Activated naive CD4-positive, alpha-beta T cell treated with anti-CD3 and anti-CD28 coated beads, Interleukin-2, amount 50 U/mL, for 16 hours (primary cell): ENCODE measurements at regions not wholly inside any gene's neighbourhood (a gene's known extent, or its start where the extent isn't known, plus 50 kb on each side); places are given as distances from the start of the nearest gene placed in this dataset.
"Not testable (repeated sequence)": the region's sequence is repeated elsewhere in the genome, so short reads cannot be mapped to it uniquely, and the experiment has no call there.

Experiments used
- DNase-seq: peaks from one replicate; pipeline ENCODE4 v3.0.0-alpha.2; 2020

GRCh38 chr11:129503646-129504045 lies 128.0 kb downstream of the BARX2 start:
- no peak for DNase-seq

- DNase-seq, result no peak
Observed at GRCh38 chr11:129505266-129505665, 129.6 kb downstream of the BARX2 start.

DNA sequence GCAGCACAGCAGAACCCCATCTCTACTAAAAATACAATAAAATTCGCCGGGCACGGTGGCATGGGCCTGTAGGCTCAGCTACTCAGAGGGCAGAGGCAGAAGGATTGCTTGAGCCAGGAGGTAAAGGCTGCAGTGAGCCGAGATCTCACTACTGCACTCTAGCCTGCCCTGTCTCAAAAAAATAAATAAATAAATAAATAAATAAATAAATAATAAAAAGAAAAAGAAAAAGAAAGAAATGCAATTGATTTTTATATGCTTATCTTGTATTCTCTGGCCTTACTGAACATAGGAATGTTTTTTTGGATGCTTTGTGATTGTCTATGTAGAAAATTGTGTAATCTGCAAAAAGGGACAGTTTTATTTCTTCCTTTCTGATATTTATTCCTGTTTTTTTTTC lies 132.5 kb downstream of the BARX2 start:
- no peak for DNase-seq

GRCh38 chr11:129528296-129528695 lies 152.6 kb downstream of the BARX2 start:
- no peak for DNase-seq

GRCh38 chr11:129530154-129530895 lies 154.7 kb downstream of the BARX2 start:
- no peak for DNase-seq

DNA sequence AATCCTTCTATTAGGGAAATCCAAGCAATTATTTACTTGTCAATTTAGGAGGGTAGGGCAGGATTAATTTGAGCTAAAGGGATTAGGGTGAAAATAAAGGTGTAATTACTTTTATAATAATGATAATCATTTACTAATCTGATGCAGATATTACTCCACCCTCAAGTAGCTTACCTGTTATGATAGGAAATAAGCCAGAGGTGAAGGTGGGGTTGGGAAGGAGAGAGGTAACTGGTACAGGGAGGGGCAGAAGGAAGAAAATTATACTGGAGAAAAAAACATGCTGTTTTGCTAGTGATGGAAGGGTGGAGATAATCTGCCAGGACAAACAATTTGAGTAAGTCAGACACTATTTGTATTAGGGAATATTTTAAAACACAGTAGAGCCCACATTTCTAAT lies 157.7 kb downstream of the BARX2 start:
- no peak for DNase-seq

- no peak for DNase-seq
Observed at GRCh38 chr11:129536338-129536737, 160.7 kb downstream of the BARX2 start.

GRCh38 chr11:129538323-129538722 lies 162.7 kb downstream of the BARX2 start:
- DNase-seq, result no peak

DNA sequence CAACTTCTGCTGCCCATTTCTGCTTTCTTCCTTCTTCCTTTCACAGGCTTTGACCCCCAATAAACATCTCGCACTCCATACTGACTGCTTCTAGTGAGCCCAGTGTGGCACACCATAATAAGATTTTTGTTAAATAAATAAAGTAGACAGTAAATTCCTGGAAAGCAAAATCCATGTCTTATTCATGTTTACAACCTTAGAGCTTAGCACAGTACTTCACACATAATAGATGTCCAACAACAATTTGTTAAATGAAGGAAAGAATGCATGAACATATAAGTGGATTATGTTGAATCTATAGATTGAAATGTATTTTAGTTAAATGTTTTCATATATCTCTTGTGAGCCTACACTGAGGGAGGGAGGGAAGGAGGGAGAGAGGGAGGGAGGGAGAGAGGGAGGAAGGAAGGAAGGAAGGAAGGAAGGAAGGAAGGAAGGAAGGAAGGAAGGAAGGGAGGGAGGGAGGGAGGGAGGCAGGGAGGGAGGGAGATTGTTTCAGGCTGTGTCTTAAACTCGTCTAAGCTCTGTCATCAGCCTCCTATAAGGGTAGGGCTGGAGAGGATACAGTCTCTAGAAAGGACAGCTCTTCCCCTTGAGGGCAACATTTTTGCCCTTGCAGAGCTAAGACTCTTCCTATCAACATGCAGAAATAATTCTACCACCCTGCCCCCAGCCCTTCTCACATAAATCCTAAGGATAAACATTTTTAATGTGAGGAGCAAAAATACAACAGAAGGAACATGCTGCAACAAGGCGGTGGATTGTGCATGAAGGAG lies 168.1 kb downstream of the BARX2 start:
- DNase-seq, result no peak

DNA sequence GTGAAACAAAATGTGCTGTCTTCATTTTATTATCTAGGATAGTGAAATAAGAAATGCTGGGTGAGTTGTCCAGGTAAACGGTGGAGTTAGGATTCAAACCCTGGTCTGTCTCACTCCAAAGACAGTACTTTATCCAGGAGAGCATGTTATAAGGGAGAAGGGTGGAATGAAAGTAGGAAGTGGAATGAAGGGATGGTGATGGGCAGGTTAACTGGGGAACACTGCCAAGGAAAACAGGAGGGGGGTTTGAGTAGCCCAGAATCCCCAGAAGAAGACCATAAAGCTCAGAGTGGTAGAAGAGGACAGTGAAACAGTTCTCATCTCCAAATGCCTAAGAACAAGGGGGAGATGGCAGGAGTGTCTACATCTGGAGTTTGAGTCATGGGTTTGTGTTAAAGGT lies 169.0 kb downstream of the BARX2 start:
- no peak for DNase-seq

- DNase-seq, result no peak
Observed at GRCh38 chr11:129546266-129546665, 170.6 kb downstream of the BARX2 start.

DNA sequence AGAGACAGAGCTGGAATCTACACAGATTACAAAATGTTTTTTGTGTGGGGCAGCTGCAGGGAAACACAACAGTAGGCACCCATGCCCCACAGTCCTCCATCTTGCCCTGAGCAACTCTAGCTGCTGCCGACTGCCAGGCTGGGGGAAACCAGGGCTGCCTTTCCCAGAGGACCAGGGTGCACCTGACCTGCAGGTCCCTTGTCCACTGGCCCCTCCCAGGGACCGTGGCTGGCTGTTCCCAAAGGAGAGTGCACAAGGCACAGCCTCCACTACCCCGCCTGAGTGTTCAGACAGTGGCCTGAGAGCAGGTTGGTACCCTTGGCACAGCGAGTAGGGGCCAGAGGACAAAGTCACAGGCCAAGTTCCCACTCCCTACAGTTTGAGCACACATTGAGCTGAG lies 181.8 kb downstream of the BARX2 start:
- no peak for DNase-seq

- no peak for DNase-seq
Observed at GRCh38 chr11:129569007-129569406, 193.4 kb downstream of the BARX2 start.

- not testable (repeated sequence) for DNase-seq
Observed at GRCh38 chr11:129572667-129573066, 197.0 kb downstream of the BARX2 start.

- no peak for DNase-seq
Observed at GRCh38 chr11:129573161-129573560, 197.5 kb downstream of the BARX2 start.

GRCh38 chr11:129574431-129574830 lies 198.8 kb downstream of the BARX2 start:
- no peak for DNase-seq

DNA sequence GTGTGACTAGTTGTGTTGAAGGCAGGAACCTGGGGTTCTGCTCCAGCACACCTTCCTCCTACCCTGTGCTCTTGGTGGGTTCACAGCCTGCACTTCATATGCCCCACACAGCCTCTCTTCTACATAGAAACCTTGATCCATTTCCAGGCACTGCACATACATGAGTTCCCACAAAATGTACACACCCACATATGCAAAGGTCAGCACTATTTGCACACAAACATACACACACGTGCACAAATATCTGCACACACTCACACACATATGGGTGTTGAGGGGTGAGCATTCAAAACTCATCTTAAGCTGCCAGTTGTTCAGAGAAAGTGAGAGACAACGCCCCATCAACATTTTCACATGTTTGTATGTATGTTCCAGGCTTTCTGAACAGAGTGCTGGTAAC lies 201.0 kb downstream of the BARX2 start:
- DNase-seq, result no peak

- no peak for DNase-seq
Observed at GRCh38 chr11:129578006-129578405, 202.4 kb downstream of the BARX2 start.

DNA sequence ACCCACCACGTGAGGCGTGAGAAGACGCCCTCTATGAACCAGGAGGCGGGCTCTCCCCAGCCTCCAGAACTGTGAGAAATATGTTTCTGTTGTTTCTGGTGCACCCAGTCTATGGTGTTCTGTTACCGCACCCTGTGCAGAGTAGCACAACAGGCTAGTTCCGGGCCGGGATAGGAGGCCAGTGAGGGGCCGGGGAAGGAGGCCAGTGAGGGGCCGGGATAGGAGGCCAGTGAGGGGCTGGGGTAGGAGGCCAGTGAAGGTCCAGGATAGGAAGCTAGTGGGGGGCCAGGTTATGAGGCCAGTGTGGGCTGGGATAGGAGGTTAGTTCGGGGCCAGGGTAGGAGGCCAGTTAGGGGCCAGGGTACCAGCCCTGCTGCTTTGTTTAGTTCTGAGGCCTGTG lies 204.6 kb downstream of the BARX2 start:
- DNase-seq, result no peak

DNA sequence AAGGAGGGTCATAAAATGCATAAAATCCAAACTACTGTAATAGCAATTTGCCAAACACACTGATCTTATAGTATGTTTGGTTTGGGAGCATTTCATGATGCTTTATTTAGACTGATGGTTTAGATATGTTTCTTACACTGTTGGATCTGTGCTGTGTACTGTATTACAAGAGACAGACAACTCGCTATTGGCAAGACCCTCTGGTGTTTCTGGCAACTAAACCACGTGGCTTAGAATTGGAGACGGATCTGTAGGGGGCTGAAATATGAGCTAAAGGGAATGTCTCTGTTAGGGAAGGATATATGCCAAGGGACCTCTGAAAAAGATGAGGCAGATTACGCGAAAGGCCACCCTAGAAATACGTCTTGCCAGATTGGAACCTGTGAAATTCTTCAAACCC lies 208.7 kb downstream of the BARX2 start:
- no peak for DNase-seq

DNA sequence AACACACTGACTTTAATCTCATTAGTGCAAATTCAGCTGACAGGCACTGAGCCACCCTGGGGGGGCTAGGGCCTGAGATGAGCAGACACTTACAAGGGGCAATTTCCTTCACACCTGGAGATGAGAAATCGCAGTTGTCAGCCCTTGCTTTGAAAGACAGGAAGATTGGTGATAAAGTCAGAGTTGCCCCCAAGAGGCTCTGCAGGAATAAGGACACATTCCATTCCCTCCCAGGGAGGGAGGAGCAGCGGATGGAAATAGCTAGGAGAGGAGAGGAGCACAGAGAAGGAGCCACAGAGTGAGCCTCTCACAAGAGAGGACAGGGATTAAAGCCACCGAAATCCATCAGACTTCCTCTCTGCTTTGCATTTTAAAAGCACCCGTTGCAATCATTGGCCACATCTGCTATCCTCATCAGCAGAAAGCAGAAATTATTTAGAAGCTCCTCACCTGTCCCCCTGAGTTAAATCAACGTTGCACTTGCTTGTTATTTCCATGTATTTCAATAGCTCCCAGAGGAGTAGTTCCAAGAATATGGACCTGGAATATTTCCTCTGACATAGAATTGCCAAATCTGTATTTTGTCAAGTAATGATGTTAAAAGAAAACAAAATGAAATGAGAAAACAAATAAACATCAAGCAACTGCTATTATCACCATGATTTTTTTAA lies 213.7 kb downstream of the BARX2 start:
- no peak for DNase-seq

DNA sequence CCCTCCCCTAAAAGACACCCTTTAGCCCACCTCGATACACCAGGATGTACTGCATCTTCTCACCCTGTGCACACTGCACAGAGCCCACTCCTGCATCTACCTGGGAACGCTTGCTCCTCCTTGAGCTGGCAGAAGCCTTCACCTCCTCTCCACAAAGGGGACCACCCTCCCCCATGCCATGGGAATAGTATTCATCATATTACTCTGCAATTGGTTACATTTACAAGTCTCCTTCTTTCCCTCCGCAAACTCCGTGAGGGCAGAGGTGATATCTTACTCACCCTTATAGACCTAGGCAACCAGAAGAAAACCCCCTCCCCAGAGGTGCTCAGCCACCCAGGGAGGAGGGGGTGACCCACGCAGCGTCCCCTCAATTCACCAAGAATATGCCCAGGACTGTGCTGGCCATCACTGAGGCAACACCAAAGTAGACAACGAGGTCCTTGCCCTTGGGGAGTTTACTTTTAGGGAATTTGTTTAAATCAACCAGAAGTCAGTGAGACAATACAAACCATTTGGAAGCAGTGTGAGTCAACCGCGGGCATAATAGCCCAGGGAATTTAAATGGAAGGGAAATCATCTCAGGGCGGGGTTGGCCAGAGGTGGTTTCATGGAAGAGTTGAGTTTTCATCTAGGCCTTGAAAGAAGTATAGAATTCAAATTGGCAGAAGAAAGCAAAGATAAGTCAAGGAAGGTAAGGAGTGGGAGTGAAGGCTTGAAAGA lies 214.5 kb downstream of the BARX2 start:
- DNase-seq, result no peak

DNA sequence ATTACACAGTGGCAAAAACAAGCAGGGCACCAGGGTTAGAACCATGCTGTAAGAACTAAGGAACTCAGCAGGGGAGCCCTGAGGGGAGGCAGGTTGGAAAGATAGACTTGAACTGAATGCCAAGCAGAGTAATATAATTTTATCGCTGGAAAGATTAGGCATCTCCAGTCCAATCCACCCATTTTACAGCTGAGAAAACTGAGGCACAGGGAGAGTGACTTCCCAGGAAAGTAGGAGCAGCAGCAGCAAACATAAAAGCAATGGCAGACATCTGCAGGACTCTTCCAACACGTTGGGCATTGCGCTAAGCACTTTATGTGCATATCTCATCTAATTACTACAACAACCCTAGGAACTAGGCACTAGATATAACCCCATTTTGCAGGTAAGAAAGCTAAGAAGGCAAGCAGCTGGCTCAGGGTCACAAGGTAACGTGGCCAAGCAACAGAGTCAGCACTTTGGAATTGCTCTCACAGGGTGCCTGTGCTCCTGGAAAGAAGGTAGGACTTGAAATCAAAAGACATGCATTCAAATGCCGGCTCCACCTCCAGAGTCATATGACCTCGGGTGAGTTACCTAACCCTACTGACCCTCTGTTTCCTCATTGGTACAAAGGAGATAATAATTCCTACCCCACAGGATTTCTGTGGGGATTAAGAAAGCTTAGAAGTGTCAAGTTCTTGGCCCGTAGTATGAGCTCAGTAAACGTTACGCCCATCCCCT lies 215.3 kb downstream of the BARX2 start:
- no peak for DNase-seq
